Endothelial cell of umbilical vein (primary cell): ENCODE measurements at regions not wholly inside any gene's neighbourhood (a gene's known extent, or its start where the extent isn't known, plus 50 kb on each side); places are given as distances from the start of the nearest gene placed in this dataset.

Experiments used
- BruUV-seq: library from RNA; stranded (reverse); fragments of 400-500 nt; replicated peaks from 2 replicates; lab custom pipeline; 2021; lab: Mats Ljungman, UMichigan
- CTCF ChIA-PET: fragments of 300-600, 350-600 bp; sonication (Branson Sonifier 250); formaldehyde crosslinking; loops from one replicate; lab custom pipeline; 2021; ENCODE audit warnings: antibody characterized with exemption, inconsistent platforms; lab: Charles Lee
- POLR2A ChIA-PET: fragments of 300-600, 350-600 bp; sonication (Branson Sonifier 250); formaldehyde crosslinking; loops from one replicate; lab custom pipeline; 2021; ENCODE audit warnings: antibody characterized with exemption, inconsistent platforms; lab: Charles Lee
- DNase-seq: peaks from one replicate; pipeline ENCODE4 v3.0.0-alpha.2; 2011; ENCODE audit warnings: low read depth, low spot score
- FAIRE-seq: peaks from 2 replicates; lab custom pipeline; 2011; peaks lifted over from hg19 to GRCh38; lab: Jason Lieb, UNC
- H2AFZ ChIP-seq: 2 replicates; pipeline ENCODE4 v1.6.0; 2012; ENCODE audit warnings: low read depth, low read length, control low read depth, inconsistent platforms
- H3K27ac ChIP-seq: 2 replicates; pipeline ENCODE4 v1.5.1; 2011; ENCODE audit warnings: low read depth, mild to moderate bottlenecking, control low read depth, low read length, moderate library complexity; ENCODE audit not compliant: insufficient read depth
- H3K27me3 ChIP-seq, 2 experiments: 2 replicates each; pipeline versions ENCODE4 v1.6.0 to v1.6.1; 2011; ENCODE audit warnings: low read length in 2 of 2, mixed read lengths in 1 of 2; ENCODE audit not compliant: control insufficient read depth in 2 of 2, insufficient read depth in 2 of 2
- H3K36me3 ChIP-seq, 2 experiments: 2 replicates in 1 of 2; 3 replicates in 1 of 2; pipeline ENCODE4 v1.5.1; 2011; ENCODE audit warnings: low read length in 2 of 2, mild to moderate bottlenecking in 1 of 2, moderate library complexity in 1 of 2; ENCODE audit not compliant: control insufficient read depth in 2 of 2, insufficient read depth in 2 of 2; ENCODE audit errors: extremely low read depth in 1 of 2
- H3K4me1 ChIP-seq: 3 replicates; pipeline ENCODE4 v1.5.1; 2011; ENCODE audit warnings: mild to moderate bottlenecking, low read length; ENCODE audit not compliant: control insufficient read depth, insufficient read depth; ENCODE audit errors: extremely low read depth
- H3K4me2 ChIP-seq: 2 replicates; pipeline ENCODE4 v1.6.1; 2011; ENCODE audit warnings: low read length, control low read depth, mixed read lengths; ENCODE audit not compliant: insufficient read depth
- H3K4me3 ChIP-seq, 3 experiments: fragments of 200-600 bp in 1 of 3; sonication (generic), shearing (Covaris generic) in 1 of 3; replicated peaks in 1 of 3; 2 replicates each; pipeline ENCODE4 v1.5.1; 2011 to 2016; ENCODE audit warnings: control low read depth in 3 of 3, low read length in 3 of 3, mild to moderate bottlenecking in 2 of 3, inconsistent platforms in 1 of 3, low read depth in 1 of 3, moderate library complexity in 1 of 3; ENCODE audit not compliant: insufficient read depth in 1 of 3
- H3K79me2 ChIP-seq: 2 replicates; pipeline ENCODE4 v1.6.0; 2012; ENCODE audit warnings: low read length, inconsistent platforms; ENCODE audit not compliant: control insufficient read depth, insufficient read depth
- H3K9ac ChIP-seq: replicated peaks from 2 replicates; pipeline ENCODE3; 2011; ENCODE audit warnings: low read length, control low read depth; ENCODE audit not compliant: insufficient read depth; ENCODE audit errors: extremely low read depth
- H3K9me1 ChIP-seq: replicated peaks from 3 replicates; pipeline ENCODE4 v1.6.0; 2011; ENCODE audit warnings: mild to moderate bottlenecking, low read length; ENCODE audit not compliant: control insufficient read depth, insufficient read depth; ENCODE audit errors: extremely low read depth
- H3K9me3 ChIP-seq: replicated peaks from 2 replicates; pipeline ENCODE4 v1.5.1; 2012; ENCODE audit warnings: low read length, inconsistent platforms; ENCODE audit not compliant: control insufficient read depth, insufficient read depth
- H4K20me1 ChIP-seq: replicated peaks from 2 replicates; pipeline ENCODE3; 2011; ENCODE audit warnings: mild to moderate bottlenecking, low read length; ENCODE audit not compliant: control insufficient read depth, insufficient read depth; ENCODE audit errors: extremely low read depth
- EZH2 ChIP-seq: IDR thresholded peaks from 2 replicates; pipeline ENCODE4 v1.6.1; 2012; ENCODE audit warnings: borderline replicate concordance, low read depth, mild to moderate bottlenecking, moderate library complexity, low read length, inconsistent platforms; ENCODE audit not compliant: severe bottlenecking
- FOS ChIP-seq: IDR thresholded peaks from 2 replicates; pipeline ENCODE4 v1.6.1; 2011; ENCODE audit warnings: mild to moderate bottlenecking, low read length, moderate library complexity, borderline replicate concordance; ENCODE audit not compliant: insufficient read depth
- GATA2 ChIP-seq: IDR thresholded peaks from 2 replicates; pipeline ENCODE4 v1.7.0; 2011; ENCODE audit warnings: low read depth, mild to moderate bottlenecking, moderate library complexity, mixed read lengths, low read length; ENCODE audit not compliant: insufficient read length, insufficient read depth
- JUN ChIP-seq: IDR thresholded peaks from 2 replicates; pipeline ENCODE4 v1.6.1; 2011; ENCODE audit warnings: borderline replicate concordance, low read depth; ENCODE audit not compliant: insufficient read length, insufficient read depth
- MYC ChIP-seq: IDR thresholded peaks from one replicate; pipeline ENCODE4 v1.6.1; 2011; ENCODE audit warnings: mild to moderate bottlenecking, low read depth, low read length
- POLR2A ChIP-seq: IDR thresholded peaks from 2 replicates; pipeline ENCODE4 v1.6.1; 2012; ENCODE audit warnings: low read depth, mild to moderate bottlenecking, control low read depth, low read length
- POLR2AphosphoS5 ChIP-seq: IDR thresholded peaks from 2 replicates; pipeline ENCODE4 v1.6.1; 2012; ENCODE audit warnings: low read depth, mild to moderate bottlenecking, control low read depth, low read length, moderate library complexity; ENCODE audit not compliant: insufficient read depth
- dilution Hi-C: fragments of 300-500 bp; cut with MboI; formaldehyde crosslinking; loops from one replicate; pipeline ENCODE4 v1.15.0; 2019; ENCODE audit warnings: low sequenced_read_pairs; ENCODE audit not compliant: extremely low pct_ligation_motif_present
- intact Hi-C: fragments of 100-400 bp; cut with micrococcal nuclease; formaldehyde crosslinking; loops from one replicate; pipeline ENCODE4 v1.10.0; 2022
- TF ChIP-seq, protein P1 (sequence below), 2 donors: IDR thresholded peaks; 1 replicate in 1 of 2; 2 replicates in 1 of 2; pipeline ENCODE4 v1.5.1; 2011; ENCODE audit warnings: low read length in 2 of 2, mild to moderate bottlenecking in 2 of 2, moderate library complexity in 2 of 2, control low read depth in 1 of 2, inconsistent platforms in 1 of 2, low read depth in 1 of 2; ENCODE audit not compliant: insufficient read depth in 1 of 2; ENCODE audit errors: extremely low read depth in 1 of 2
- TF ChIP-seq, protein P2 (sequence below): IDR thresholded peaks from 2 replicates; pipeline ENCODE4 v1.6.1; 2011; ENCODE audit not compliant: insufficient read depth, insufficient read length

DNA sequence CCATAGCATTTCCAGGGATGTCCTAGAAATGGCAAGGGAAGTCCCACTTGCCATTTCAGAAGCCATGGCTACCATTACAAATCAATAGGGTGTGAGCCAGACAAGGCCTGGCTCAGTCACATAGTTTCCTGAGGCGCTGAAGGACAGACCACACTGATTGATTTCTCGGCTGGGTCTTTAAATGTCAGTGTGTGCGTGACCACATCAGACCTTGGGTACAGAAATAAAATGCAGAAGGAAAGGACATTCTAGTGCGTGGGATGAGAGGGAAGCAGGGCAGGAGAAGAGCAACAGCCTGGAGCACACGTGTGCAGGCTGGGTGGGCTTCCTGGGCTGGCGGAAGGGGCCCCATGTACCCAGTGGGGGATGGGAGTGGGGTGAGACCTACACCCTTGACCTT, 58.7 kb upstream of the LYRM9 start:
- FAIRE-seq = no peak
- no peak overlapping the region for H3K9ac ChIP-seq
- ChIA-PET POLR2A (no interaction called here), CTCF (no interaction called here)
- no peaks in the 10 kb centered on the region for H3K9me1 ChIP-seq
- TF ChIP-seq, protein P1, sequence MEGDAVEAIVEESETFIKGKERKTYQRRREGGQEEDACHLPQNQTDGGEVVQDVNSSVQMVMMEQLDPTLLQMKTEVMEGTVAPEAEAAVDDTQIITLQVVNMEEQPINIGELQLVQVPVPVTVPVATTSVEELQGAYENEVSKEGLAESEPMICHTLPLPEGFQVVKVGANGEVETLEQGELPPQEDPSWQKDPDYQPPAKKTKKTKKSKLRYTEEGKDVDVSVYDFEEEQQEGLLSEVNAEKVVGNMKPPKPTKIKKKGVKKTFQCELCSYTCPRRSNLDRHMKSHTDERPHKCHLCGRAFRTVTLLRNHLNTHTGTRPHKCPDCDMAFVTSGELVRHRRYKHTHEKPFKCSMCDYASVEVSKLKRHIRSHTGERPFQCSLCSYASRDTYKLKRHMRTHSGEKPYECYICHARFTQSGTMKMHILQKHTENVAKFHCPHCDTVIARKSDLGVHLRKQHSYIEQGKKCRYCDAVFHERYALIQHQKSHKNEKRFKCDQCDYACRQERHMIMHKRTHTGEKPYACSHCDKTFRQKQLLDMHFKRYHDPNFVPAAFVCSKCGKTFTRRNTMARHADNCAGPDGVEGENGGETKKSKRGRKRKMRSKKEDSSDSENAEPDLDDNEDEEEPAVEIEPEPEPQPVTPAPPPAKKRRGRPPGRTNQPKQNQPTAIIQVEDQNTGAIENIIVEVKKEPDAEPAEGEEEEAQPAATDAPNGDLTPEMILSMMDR (IDR thresholded peaks at IDR 0.05; ENCODE audit: extremely low read depth in 1 of 2, insufficient read depth in 1 of 2, low read depth in 1 of 2, low read length in 2 of 2) = no peak
- TF ChIP-seq JUN (no peak), POLR2AphosphoS5 (no peak), EZH2 (no peak), FOS (no peak), MYC (no peak), POLR2A (no peak), GATA2 (no peak)
- TF ChIP-seq, protein P2, sequence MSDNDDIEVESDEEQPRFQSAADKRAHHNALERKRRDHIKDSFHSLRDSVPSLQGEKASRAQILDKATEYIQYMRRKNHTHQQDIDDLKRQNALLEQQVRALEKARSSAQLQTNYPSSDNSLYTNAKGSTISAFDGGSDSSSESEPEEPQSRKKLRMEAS = no peak
- H2AFZ ChIP-seq = no peak overlapping the region
- no peaks in the 10 kb centered on the region for H4K20me1 ChIP-seq
- intact Hi-C loops = no loop called here
- H3K4me2 ChIP-seq = no peak overlapping the region
- no peaks in the 10 kb centered on the region for H3K4me1 ChIP-seq
- no peaks in the 10 kb centered on the region for H3K9me3 ChIP-seq
- no peak overlapping the region for H3K27ac ChIP-seq
- no peaks in the 10 kb centered on the region for H3K79me2 ChIP-seq
- H3K27me3 ChIP-seq = peaks cover 6 to 9% of the 10 kb centered on the region in 2 experiments
- dilution Hi-C loops = no loop called here
- no peak overlapping the region for H3K4me3 ChIP-seq
- BruUV-seq = no TSS peak
- no peak for DNase-seq
- H3K36me3 ChIP-seq = no peaks in the 10 kb centered on the region
